22Rv1 (cell line): ENCODE measurements at regions not wholly inside any gene's neighbourhood (a gene's known extent, or its start where the extent isn't known, plus 50 kb on each side); places are given as distances from the start of the nearest gene placed in this dataset.

Experiments used
- ZFX ChIP-seq: fragments of 450-650 bp; IDR thresholded peaks from 2 replicates; pipeline ENCODE4 v1.6.1; 2017; ENCODE audit warnings: antibody characterized with exemption, borderline replicate concordance
- TF ChIP-seq, protein P1 (sequence below): fragments of 450-650 bp; IDR thresholded peaks from 2 replicates; pipeline ENCODE4 v1.5.1; 2017; ENCODE audit warnings: mild to moderate bottlenecking

DNA sequence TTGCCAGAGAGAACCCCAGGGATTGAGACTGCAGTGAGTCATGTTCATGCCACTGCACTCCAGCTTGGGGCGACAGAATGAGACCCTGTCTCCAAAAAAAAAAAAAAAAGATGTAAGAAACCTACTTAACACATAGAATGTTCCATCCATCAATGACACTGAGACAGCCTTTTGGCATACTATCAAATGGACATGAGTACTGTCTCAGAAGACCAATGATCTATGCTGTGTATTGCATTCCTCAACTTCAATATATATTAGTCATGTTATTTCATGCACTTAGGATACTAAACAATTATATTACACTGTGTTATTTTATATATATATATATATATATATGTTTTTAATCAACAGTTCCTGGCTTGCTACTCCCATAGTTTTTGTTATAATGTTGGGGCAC lies 57.1 kb upstream of the ANKH start:
- TF ChIP-seq, protein P1, sequence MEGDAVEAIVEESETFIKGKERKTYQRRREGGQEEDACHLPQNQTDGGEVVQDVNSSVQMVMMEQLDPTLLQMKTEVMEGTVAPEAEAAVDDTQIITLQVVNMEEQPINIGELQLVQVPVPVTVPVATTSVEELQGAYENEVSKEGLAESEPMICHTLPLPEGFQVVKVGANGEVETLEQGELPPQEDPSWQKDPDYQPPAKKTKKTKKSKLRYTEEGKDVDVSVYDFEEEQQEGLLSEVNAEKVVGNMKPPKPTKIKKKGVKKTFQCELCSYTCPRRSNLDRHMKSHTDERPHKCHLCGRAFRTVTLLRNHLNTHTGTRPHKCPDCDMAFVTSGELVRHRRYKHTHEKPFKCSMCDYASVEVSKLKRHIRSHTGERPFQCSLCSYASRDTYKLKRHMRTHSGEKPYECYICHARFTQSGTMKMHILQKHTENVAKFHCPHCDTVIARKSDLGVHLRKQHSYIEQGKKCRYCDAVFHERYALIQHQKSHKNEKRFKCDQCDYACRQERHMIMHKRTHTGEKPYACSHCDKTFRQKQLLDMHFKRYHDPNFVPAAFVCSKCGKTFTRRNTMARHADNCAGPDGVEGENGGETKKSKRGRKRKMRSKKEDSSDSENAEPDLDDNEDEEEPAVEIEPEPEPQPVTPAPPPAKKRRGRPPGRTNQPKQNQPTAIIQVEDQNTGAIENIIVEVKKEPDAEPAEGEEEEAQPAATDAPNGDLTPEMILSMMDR = no peak
- TF ChIP-seq ZFX = no peak
